ENCODE measurements at regions not wholly inside any gene's neighbourhood (a gene's known extent, or its start where the extent isn't known, plus 50 kb on each side); places are given as distances from the start of the nearest gene placed in this dataset.
"Not testable (repeated sequence)": the region's sequence is repeated elsewhere in the genome, so short reads cannot be mapped to it uniquely, and the experiment has no call there.

DNA sequence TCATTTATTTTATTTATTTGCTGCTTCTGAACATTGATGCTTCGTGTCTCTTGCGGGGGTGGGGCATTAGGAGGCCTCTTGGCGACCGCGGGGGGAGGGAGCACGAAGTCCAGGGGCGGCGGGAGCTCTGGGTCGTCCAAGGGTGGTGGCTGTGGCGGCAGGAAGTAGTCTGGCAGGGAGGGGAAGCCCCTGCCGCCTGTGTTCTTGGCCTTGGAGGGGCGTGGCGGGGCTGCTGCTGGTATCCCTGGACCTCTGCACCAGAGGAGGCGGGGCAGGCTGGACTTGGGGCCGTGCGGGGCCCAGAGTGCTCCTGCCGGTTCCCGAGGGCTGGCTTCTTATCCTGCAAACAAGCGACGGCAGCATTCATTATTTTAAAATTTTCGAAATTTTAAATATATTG is 70.5 kb upstream of the ABI1 start:
- Mint-ChIP-seq H3K27ac (no peak overlapping the region), H3K9me3 (no peaks in the 10 kb centered on the region), H3K4me3 (peak overlapping the region; percentile 53 to 58; a peak in 4 of 5 replicates), H3K36me3 (ENCODE audit: insufficient read depth in 1 of 3, low read depth in 3 of 3) (no peaks in the 10 kb centered on the region), H3K4me1 (peaks cover 8 to 11% of the 10 kb centered on the region in 2 experiments; a peak in 2 of 4 replicates), H3K27me3 (ENCODE audit: low read depth) (no peaks in the 10 kb centered on the region; the same call in 1 of the 2 replicates)
- Histone ChIP-seq H3K79me2 (ENCODE audit: insufficient read depth, low read length) (no peaks in the 10 kb centered on the region), H2AK5ac (ENCODE audit: insufficient read length, low read length) (no peak overlapping the region), H3K56ac (ENCODE audit: insufficient read length, low read depth, low read length) (no peak overlapping the region), H3K14ac (ENCODE audit: insufficient read depth, low read length) (no peak overlapping the region), H2BK120ac (ENCODE audit: low read depth, low read length, poor library complexity, severe bottlenecking) (no peak overlapping the region), H3K23ac (ENCODE audit: insufficient read length, low read depth, low read length) (no peak overlapping the region), H3K9ac (ENCODE audit: extremely low read depth, insufficient read length, low read length) (no peak overlapping the region), H3K23me2 (ENCODE audit: insufficient read length, low read depth, low read length, poor library complexity, severe bottlenecking) (peaks cover 2% of the 10 kb centered on the region), H3K79me1 (ENCODE audit: insufficient read depth, low read depth, low read length, poor library complexity, severe bottlenecking) (no peaks in the 10 kb centered on the region), H3K27ac (ENCODE audit: insufficient read length, low read depth, low read length) (no peak overlapping the region), H2BK20ac (ENCODE audit: low read depth, low read length, poor library complexity, severe bottlenecking) (no peak overlapping the region), H4K5ac (ENCODE audit: insufficient read length, low read depth, low read length) (no peak overlapping the region), H3K4ac (ENCODE audit: low read depth, low read length) (no peak overlapping the region), H2AFZ (ENCODE audit: low read length) (no peak overlapping the region), H4K91ac (ENCODE audit: insufficient read length, low read depth, low read length) (no peak overlapping the region), H3T11ph (ENCODE audit: low read length) (no peak overlapping the region), H4K8ac (replicated peaks; ENCODE audit: insufficient read length, low read depth, low read length) (no peak overlapping the region), H4K20me1 (ENCODE audit: control insufficient read depth, insufficient read depth, insufficient read length) (no peaks in the 10 kb centered on the region), H3K9me3 (ENCODE audit: control insufficient read depth, low read depth, low read length) (no peaks in the 10 kb centered on the region), H3K4me1 (ENCODE audit: insufficient read depth, low read length) (no peaks in the 10 kb centered on the region), H2BK12ac (ENCODE audit: insufficient read length, low read depth, low read length) (no peak overlapping the region), H3K4me2 (ENCODE audit: insufficient read depth, insufficient read length, low read length) (peak overlapping the region; percentile 28), H3K27me3 (ENCODE audit: insufficient read depth, low read length) (no peaks in the 10 kb centered on the region), H2BK5ac (ENCODE audit: insufficient read length, low read length) (no peak overlapping the region), H3K18ac (ENCODE audit: insufficient read length, low read depth, low read length) (no peak overlapping the region), H2BK15ac (ENCODE audit: low read depth, low read length) (no peak overlapping the region)
- TF ChIP-seq, protein P1, sequence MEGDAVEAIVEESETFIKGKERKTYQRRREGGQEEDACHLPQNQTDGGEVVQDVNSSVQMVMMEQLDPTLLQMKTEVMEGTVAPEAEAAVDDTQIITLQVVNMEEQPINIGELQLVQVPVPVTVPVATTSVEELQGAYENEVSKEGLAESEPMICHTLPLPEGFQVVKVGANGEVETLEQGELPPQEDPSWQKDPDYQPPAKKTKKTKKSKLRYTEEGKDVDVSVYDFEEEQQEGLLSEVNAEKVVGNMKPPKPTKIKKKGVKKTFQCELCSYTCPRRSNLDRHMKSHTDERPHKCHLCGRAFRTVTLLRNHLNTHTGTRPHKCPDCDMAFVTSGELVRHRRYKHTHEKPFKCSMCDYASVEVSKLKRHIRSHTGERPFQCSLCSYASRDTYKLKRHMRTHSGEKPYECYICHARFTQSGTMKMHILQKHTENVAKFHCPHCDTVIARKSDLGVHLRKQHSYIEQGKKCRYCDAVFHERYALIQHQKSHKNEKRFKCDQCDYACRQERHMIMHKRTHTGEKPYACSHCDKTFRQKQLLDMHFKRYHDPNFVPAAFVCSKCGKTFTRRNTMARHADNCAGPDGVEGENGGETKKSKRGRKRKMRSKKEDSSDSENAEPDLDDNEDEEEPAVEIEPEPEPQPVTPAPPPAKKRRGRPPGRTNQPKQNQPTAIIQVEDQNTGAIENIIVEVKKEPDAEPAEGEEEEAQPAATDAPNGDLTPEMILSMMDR (conservative IDR thresholded peaks at IDR 0.05), result no peak
- no CpG with 5 or more reads among the region's 21 CpGs for WGBS (ENCODE audit: extremely low coverage, insufficient read length, low lambda C conversion rate)
- peak; percentile 85 for DNase-seq

DNA sequence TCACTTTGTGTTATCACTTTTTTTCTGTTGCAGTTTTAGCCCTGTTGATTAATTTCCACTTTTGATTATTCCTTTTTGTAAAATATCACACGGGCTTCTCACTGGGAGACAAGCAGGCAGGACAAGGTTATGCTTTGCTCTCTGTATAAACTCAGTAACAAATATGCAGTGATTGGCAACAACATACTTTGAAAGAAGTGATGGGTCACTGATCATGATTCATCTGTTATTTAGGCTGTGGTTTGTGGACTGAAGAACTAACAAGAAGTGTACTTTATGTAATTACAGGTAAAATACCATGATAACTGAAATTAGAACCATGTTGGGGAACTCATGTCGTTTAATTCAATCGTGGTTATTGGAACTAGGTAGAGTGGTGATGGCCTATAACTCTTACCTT is 62.1 kb upstream of the ABI1 start:
- not testable (repeated sequence) for H2BK12ac ChIP-seq (ENCODE audit: insufficient read length, low read depth, low read length); H3K27me3 Mint-ChIP-seq (ENCODE audit: low read depth); H3K36me3 Mint-ChIP-seq (ENCODE audit: insufficient read depth in 1 of 3, low read depth in 3 of 3); H3K56ac ChIP-seq (ENCODE audit: insufficient read length, low read depth, low read length); H4K91ac ChIP-seq (ENCODE audit: insufficient read length, low read depth, low read length); H3K14ac ChIP-seq (ENCODE audit: insufficient read depth, low read length); H3K9me3 ChIP-seq (ENCODE audit: control insufficient read depth, low read depth, low read length); H3K27ac Mint-ChIP-seq; H3K23me2 ChIP-seq (ENCODE audit: insufficient read length, low read depth, low read length, poor library complexity, severe bottlenecking); H3K9me3 Mint-ChIP-seq; H3K18ac ChIP-seq (ENCODE audit: insufficient read length, low read depth, low read length); H2BK5ac ChIP-seq (ENCODE audit: insufficient read length, low read length); H3K27me3 ChIP-seq (ENCODE audit: insufficient read depth, low read length); H3K4me2 ChIP-seq (ENCODE audit: insufficient read depth, insufficient read length, low read length); H3K4ac ChIP-seq (ENCODE audit: low read depth, low read length); H4K20me1 ChIP-seq (ENCODE audit: control insufficient read depth, insufficient read depth, insufficient read length); H2AFZ ChIP-seq (ENCODE audit: low read length); H3K4me1 ChIP-seq (ENCODE audit: insufficient read depth, low read length); H3K79me2 ChIP-seq (ENCODE audit: insufficient read depth, low read length); H3K4me1 Mint-ChIP-seq; H3K27ac ChIP-seq (ENCODE audit: insufficient read length, low read depth, low read length); H2BK15ac ChIP-seq (ENCODE audit: low read depth, low read length); H3K4me3 Mint-ChIP-seq; H2AK5ac ChIP-seq (ENCODE audit: insufficient read length, low read length); H3K23ac ChIP-seq (ENCODE audit: insufficient read length, low read depth, low read length); H4K8ac ChIP-seq (replicated peaks; ENCODE audit: insufficient read length, low read depth, low read length); H2BK120ac ChIP-seq (ENCODE audit: low read depth, low read length, poor library complexity, severe bottlenecking); DNase-seq; H3T11ph ChIP-seq (ENCODE audit: low read length); H3K79me1 ChIP-seq (ENCODE audit: insufficient read depth, low read depth, low read length, poor library complexity, severe bottlenecking); H2BK20ac ChIP-seq (ENCODE audit: low read depth, low read length, poor library complexity, severe bottlenecking); H4K5ac ChIP-seq (ENCODE audit: insufficient read length, low read depth, low read length); H3K9ac ChIP-seq (ENCODE audit: extremely low read depth, insufficient read length, low read length)
- no CpG with 5 or more reads among the region's 3 CpGs for WGBS (ENCODE audit: extremely low coverage, insufficient read length, low lambda C conversion rate)
